ENCODE measurements at regions not wholly inside any gene's neighbourhood (a gene's known extent, or its start where the extent isn't known, plus 50 kb on each side); places are given as distances from the start of the nearest gene placed in this dataset.
"Not testable (repeated sequence)": the region's sequence is repeated elsewhere in the genome, so short reads cannot be mapped to it uniquely, and the experiment has no call there.

- TF ChIP-seq, protein P1, sequence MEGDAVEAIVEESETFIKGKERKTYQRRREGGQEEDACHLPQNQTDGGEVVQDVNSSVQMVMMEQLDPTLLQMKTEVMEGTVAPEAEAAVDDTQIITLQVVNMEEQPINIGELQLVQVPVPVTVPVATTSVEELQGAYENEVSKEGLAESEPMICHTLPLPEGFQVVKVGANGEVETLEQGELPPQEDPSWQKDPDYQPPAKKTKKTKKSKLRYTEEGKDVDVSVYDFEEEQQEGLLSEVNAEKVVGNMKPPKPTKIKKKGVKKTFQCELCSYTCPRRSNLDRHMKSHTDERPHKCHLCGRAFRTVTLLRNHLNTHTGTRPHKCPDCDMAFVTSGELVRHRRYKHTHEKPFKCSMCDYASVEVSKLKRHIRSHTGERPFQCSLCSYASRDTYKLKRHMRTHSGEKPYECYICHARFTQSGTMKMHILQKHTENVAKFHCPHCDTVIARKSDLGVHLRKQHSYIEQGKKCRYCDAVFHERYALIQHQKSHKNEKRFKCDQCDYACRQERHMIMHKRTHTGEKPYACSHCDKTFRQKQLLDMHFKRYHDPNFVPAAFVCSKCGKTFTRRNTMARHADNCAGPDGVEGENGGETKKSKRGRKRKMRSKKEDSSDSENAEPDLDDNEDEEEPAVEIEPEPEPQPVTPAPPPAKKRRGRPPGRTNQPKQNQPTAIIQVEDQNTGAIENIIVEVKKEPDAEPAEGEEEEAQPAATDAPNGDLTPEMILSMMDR (IDR thresholded peaks at IDR 0.05): not testable (repeated sequence)
- TF ChIP-seq POLR2A (IDR thresholded peaks at IDR 0.05): not testable (repeated sequence)
These were observed 71.2 kb downstream of the FOXL3 start for GRCh38 chr7:361182-361581.

All from thyroid gland (tissue), 4 donors.